Stomach (tissue), 4 donors: ENCODE measurements at regions not wholly inside any gene's neighbourhood (a gene's known extent, or its start where the extent isn't known, plus 50 kb on each side); places are given as distances from the start of the nearest gene placed in this dataset.

ENCODE experiments used
- CTCF ChIP-seq, 7 experiments: fragments of 450-650 bp in 4 of 7; fragments of 200-600 bp in 3 of 7; sonication (generic) in 3 of 7; IDR thresholded peaks; one replicate each; pipeline ENCODE4 v1.5.1; 2016 to 2019; ENCODE audit warnings: antibody characterized with exemption in 7 of 7, control low read depth in 2 of 7, mild to moderate bottlenecking in 1 of 7
- EP300 ChIP-seq: sonication (generic); formaldehyde crosslinking; IDR thresholded peaks from one replicate; pipeline ENCODE4 v1.6.1; 2017; ENCODE audit warnings: antibody characterized with exemption
- POLR2A ChIP-seq, 4 donors: fragments of 450-650 bp; IDR thresholded peaks; one replicate each; pipeline ENCODE4 v1.6.1; 2016; ENCODE audit warnings: antibody characterized with exemption in 4 of 4, control low read depth in 2 of 4, mild to moderate bottlenecking in 1 of 4, moderate library complexity in 1 of 4
- POLR2AphosphoS5 ChIP-seq, 3 donors: sonication (generic); formaldehyde crosslinking; IDR thresholded peaks; one replicate each; pipeline ENCODE4 v1.6.1; 2016; ENCODE audit warnings: antibody characterized with exemption in 3 of 3

- TF ChIP-seq POLR2AphosphoS5 (IDR thresholded peaks at IDR 0.05) (no peak), CTCF (IDR thresholded peaks at IDR 0.05) (no peak), POLR2A (IDR thresholded peaks at IDR 0.05) (no peak), EP300 (no peak)
These were observed 120.1 kb upstream of the MGAT5 start for GRCh38 chr2:134133622-134134312.
